ENCODE measurements at regions not wholly inside any gene's neighbourhood (a gene's known extent, or its start where the extent isn't known, plus 50 kb on each side); places are given as distances from the start of the nearest gene placed in this dataset.

- no peak for TF ChIP-seq CTCF (IDR thresholded peaks at IDR 0.05; ENCODE audit: low read depth, low read length)
- in situ Hi-C loops (cut with HindIII; ENCODE audit: low sequenced_read_pairs) = no loop called here
- H3K4me3 ChIP-seq (ENCODE audit: low read depth, low read length) = no peak overlapping the region
- no peak for DNase-seq (ENCODE audit: low read depth, low spot score)
Observed at GRCh38 chr9:91024841-91025240, 223.2 kb downstream of the SYK start.

- TF ChIP-seq CTCF (IDR thresholded peaks at IDR 0.05; ENCODE audit: low read depth, low read length) = no peak
- in situ Hi-C loops (cut with HindIII; ENCODE audit: low sequenced_read_pairs) = no loop called here
- no peak for DNase-seq (ENCODE audit: low read depth, low spot score)
Observed at GRCh38 chr9:91025856-91026255, 224.2 kb downstream of the SYK start.

GRCh38 chr9:91026266-91026665 is 224.6 kb downstream of the SYK start:
- H3K4me3 ChIP-seq (ENCODE audit: low read depth, low read length) = no peak overlapping the region
- in situ Hi-C loops (cut with HindIII; ENCODE audit: low sequenced_read_pairs) = no loop called here
- no peak for TF ChIP-seq CTCF (IDR thresholded peaks at IDR 0.05; ENCODE audit: low read depth, low read length)
- no peak for DNase-seq (ENCODE audit: low read depth, low spot score)

More at GRCh38 chr9:91025856-91026255, 224.2 kb downstream of the SYK start:
- no peak overlapping the region for H3K4me3 ChIP-seq (ENCODE audit: low read depth, low read length)

DNA sequence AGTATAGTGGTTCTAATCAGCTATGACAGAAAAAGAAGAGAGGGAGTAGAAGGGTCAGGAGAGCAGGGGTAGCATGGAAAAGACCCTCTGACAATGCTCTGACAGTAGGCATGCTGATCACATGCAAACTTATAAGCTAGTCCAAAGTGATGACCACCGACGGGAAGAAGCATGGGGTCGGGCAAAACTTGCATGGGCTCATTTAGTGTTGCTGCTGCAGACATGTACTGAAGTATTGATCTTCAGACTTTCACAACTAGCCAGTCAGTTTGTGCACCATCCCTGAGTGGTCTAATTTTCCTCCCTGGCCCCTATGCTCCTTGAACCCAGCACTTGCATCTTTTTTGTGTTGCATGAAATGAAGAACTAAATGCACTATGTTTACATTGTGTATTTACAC is 225.4 kb downstream of the SYK start:
- no peak for TF ChIP-seq CTCF (IDR thresholded peaks at IDR 0.05; ENCODE audit: low read depth, low read length)
- H3K4me3 ChIP-seq (ENCODE audit: low read depth, low read length) = no peak overlapping the region
- in situ Hi-C loops (cut with HindIII; ENCODE audit: low sequenced_read_pairs) = no loop called here
- DNase-seq (ENCODE audit: low read depth, low spot score) = no peak

DNA sequence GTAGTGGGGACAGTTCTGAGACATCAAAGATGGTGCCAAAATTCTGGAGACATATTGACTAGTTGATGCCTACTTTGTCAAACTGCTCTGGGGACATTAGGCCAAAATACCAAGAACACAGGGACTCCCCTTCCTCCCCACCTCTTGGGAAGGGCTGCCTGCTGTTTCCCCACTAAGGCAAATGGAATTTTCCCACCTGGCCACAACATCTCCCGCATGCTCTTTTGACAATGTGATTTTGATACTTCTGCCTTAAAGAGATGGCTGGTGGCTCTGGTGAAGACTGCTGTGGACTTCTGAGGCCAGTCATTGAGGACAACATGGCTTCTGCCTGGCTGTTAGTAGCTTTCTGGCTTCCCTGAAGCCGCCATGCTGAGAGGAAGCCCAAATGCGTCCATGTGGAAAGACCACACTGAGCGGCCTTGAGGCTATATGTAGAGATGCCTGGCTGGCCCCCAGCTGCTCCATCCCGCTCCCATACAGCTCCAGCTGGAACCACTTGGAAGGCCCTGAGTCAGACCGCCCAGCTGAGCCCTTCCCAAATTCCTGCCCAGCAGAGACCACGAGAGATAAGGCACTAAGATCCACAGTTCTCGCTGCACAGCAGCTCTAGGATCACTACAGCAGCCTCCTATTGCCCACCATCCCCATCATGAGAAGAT is 226.7 kb downstream of the SYK start:
- H3K4me3 ChIP-seq (ENCODE audit: low read depth, low read length) = no peak overlapping the region
- in situ Hi-C loops (cut with HindIII; ENCODE audit: low sequenced_read_pairs) = no loop called here
- no peak for DNase-seq (ENCODE audit: low read depth, low spot score)
- TF ChIP-seq CTCF (IDR thresholded peaks at IDR 0.05; ENCODE audit: low read depth, low read length) = no peak

DNA sequence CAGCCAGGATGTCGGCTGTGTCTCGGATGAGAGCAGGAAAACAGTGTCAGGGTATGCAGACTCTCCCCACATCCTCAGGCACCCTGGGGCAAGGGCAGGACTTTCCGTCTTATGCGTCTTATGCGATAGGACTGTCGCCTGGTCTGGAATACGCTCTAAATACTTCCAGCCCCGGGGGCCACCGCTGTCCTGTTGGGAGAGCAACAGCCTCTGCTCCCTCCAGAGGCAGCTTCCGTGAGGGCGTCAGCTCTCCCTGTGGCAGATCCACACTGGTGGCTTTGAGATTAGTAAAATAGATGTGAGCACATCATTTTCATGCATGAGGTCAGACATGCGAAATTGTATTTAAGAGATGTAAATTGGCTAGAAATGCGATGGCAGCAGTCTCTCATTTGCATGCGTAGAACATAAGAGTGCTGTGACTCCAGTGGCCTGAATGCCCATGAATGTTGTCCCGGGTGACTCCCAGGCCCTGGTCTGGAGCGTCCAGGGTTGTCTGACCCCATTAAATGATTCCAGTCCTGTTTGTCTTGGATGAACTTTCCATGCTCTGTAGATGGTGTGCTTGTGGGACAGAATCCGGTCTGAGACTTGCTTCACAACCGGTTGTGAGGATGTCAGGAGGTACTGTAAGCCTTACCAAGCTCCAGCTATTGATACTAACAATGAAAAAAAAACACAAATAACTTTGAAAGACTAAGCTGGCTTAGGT is 228.2 kb downstream of the SYK start:
- in situ Hi-C loops (cut with HindIII; ENCODE audit: low sequenced_read_pairs) = no loop called here
- H3K4me3 ChIP-seq (ENCODE audit: low read depth, low read length) = no peak overlapping the region
- DNase-seq (ENCODE audit: low read depth, low spot score) = no peak
- no peak for TF ChIP-seq CTCF (IDR thresholded peaks at IDR 0.05; ENCODE audit: low read depth, low read length)

All from astrocyte of the spinal cord (primary cell).